Osteoblast (primary cell): ENCODE measurements at regions not wholly inside any gene's neighbourhood (a gene's known extent, or its start where the extent isn't known, plus 50 kb on each side); places are given as distances from the start of the nearest gene placed in this dataset.

ENCODE experiments used
- DNase-seq: peaks from one replicate; pipeline ENCODE4 v3.0.0; 2011; ENCODE audit warnings: low spot score, mixed read lengths; ENCODE audit not compliant: insufficient read length; ENCODE audit errors: missing footprints
- H2AFZ ChIP-seq: 2 replicates; pipeline ENCODE4 v1.6.0; 2011; ENCODE audit warnings: mild to moderate bottlenecking, low read length
- H3K27ac ChIP-seq: 2 replicates; pipeline ENCODE4 v1.5.1; 2011; ENCODE audit warnings: mild to moderate bottlenecking, low read depth, low read length, moderate library complexity
- H3K27me3 ChIP-seq: 2 replicates; pipeline ENCODE4 v1.6.0; 2012; ENCODE audit warnings: mild to moderate bottlenecking, control low read depth, inconsistent platforms, low read length, moderate library complexity; ENCODE audit not compliant: insufficient read depth
- H3K36me3 ChIP-seq: 2 replicates; pipeline ENCODE4 v1.5.1; 2011; ENCODE audit warnings: mild to moderate bottlenecking, low read length, control low read depth, moderate library complexity; ENCODE audit not compliant: insufficient read depth
- H3K4me1 ChIP-seq: 2 replicates; pipeline ENCODE4 v1.5.1; 2011; ENCODE audit warnings: mild to moderate bottlenecking, low read length, control low read depth, moderate library complexity; ENCODE audit not compliant: insufficient read depth
- H3K4me2 ChIP-seq: 2 replicates; pipeline ENCODE4 v1.6.0; 2011; ENCODE audit warnings: mild to moderate bottlenecking, low read length; ENCODE audit not compliant: insufficient read depth
- H3K4me3 ChIP-seq: fragments of 200-600 bp; sonication (generic); 3 replicates; pipeline ENCODE4 v1.5.1; 2012; ENCODE audit warnings: mild to moderate bottlenecking, low read length, inconsistent platforms; ENCODE audit not compliant: insufficient read depth
- H3K79me2 ChIP-seq: 2 replicates; pipeline ENCODE4 v1.6.0; 2012; ENCODE audit warnings: mild to moderate bottlenecking, low read length, control low read depth, inconsistent platforms; ENCODE audit not compliant: insufficient read depth
- H3K9me3 ChIP-seq: 2 replicates; pipeline ENCODE4 v1.5.1; 2011; ENCODE audit warnings: low read depth, low read length, control low read depth
- H4K20me1 ChIP-seq: 2 replicates; pipeline ENCODE4 v1.6.0; 2012; ENCODE audit warnings: mild to moderate bottlenecking, low read length, control low read depth; ENCODE audit not compliant: insufficient read depth
- TF ChIP-seq, protein P1 (sequence below): IDR thresholded peaks from 2 replicates; pipeline ENCODE4 v1.5.1; 2011; ENCODE audit warnings: mild to moderate bottlenecking, low read depth, low read length, moderate library complexity; ENCODE audit errors: extremely low read depth

DNA sequence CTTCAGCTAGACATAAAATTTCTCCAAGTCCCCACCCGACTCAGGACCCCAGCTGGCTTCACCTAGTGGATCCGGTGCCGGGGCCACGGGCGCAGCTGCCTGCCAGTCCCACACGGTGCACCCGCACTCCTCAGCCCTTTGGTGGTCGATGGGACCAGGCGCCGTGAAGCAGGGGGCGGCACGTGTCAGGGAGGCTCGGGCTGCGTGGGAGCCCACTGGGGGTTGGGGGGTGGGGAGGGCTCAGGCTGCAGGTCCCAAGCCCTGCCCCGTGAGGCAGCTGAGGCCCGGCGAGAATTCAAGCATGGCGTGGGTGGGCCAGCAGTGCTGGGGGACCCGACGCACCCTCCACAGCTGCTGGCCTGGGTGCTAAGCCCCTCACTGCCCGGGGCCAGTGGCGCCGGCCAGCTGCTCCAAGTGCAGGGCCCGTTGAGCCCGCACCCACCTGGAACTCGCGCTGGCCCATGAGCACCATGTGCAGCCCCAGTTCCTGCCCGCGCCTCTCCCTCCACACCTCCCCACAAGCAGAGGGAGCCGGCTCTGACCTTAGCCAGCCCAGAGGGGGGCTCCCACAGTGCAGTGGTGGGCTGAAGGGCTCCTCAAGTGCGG is 747.0 kb downstream of the FAM181B start:
- Histone ChIP-seq H3K79me2 (no peaks in the 10 kb centered on the region), H3K4me3 (no peak overlapping the region), H3K27ac (no peak overlapping the region), H3K4me1 (no peaks in the 10 kb centered on the region), H3K4me2 (no peak overlapping the region), H4K20me1 (no peaks in the 10 kb centered on the region), H2AFZ (no peak overlapping the region), H3K36me3 (no peaks in the 10 kb centered on the region), H3K9me3 (no peaks in the 10 kb centered on the region), H3K27me3 (no peaks in the 10 kb centered on the region)
- TF ChIP-seq, protein P1, sequence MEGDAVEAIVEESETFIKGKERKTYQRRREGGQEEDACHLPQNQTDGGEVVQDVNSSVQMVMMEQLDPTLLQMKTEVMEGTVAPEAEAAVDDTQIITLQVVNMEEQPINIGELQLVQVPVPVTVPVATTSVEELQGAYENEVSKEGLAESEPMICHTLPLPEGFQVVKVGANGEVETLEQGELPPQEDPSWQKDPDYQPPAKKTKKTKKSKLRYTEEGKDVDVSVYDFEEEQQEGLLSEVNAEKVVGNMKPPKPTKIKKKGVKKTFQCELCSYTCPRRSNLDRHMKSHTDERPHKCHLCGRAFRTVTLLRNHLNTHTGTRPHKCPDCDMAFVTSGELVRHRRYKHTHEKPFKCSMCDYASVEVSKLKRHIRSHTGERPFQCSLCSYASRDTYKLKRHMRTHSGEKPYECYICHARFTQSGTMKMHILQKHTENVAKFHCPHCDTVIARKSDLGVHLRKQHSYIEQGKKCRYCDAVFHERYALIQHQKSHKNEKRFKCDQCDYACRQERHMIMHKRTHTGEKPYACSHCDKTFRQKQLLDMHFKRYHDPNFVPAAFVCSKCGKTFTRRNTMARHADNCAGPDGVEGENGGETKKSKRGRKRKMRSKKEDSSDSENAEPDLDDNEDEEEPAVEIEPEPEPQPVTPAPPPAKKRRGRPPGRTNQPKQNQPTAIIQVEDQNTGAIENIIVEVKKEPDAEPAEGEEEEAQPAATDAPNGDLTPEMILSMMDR, result no peak
- DNase-seq, result no peak

DNA sequence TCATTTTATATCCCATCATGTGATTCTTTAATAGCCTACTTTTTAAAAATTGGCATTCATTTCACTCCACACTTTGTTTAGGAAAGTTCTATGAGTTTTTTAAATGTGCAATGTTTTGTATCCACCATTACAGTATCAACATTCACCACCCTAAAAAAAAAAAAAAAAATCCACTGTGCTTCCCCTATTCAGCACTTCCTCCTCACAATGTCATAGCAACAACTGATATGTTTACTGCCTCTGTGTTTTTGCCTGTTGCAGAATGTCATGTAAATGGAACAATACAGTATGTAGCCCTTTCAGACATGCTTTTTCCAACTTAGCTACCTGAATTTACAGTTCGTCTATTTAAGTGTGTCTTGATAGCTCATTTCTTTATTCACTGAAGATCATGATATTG is 754.2 kb downstream of the FAM181B start:
- Histone ChIP-seq H3K36me3 (no peaks in the 10 kb centered on the region), H3K9me3 (no peaks in the 10 kb centered on the region), H3K4me3 (no peak overlapping the region), H3K4me2 (no peak overlapping the region), H3K79me2 (no peaks in the 10 kb centered on the region), H2AFZ (no peak overlapping the region), H3K4me1 (no peaks in the 10 kb centered on the region), H3K27ac (no peak overlapping the region), H3K27me3 (no peaks in the 10 kb centered on the region), H4K20me1 (no peaks in the 10 kb centered on the region)
- no peak for DNase-seq
- TF ChIP-seq, protein P1, result no peak

DNA sequence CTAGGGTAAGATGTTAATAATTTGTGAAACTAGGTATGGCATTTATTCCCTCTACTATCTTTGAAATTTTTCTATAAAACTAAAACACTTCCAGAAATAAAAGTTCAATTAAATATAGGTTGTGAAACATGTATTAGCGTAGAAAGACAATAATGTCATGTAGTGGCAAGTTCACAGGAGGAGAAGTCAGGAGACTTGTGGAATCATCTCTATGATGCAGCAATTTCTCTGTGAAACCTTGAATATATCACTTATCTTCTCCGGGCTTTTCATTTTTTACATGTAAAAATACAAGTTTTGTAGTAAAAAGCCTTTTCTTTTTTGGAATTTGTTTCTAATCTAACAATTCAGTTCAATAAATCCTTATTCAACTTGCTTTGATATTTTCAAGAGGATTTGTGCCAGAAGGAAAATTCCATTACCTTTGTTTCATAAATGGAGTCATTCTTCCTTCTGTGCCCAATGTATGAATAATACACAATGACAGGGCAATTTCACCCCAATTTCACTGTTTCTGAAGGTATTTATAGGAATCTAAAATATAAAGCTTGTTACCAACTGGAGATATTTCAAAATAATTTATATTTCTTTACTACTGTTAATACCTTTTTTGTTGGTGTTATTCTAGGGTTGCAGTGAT is 758.3 kb downstream of the FAM181B start:
- Histone ChIP-seq H3K27ac (no peak overlapping the region), H3K79me2 (no peaks in the 10 kb centered on the region), H3K4me1 (no peaks in the 10 kb centered on the region), H2AFZ (no peak overlapping the region), H3K27me3 (no peaks in the 10 kb centered on the region), H3K4me2 (no peak overlapping the region), H3K4me3 (no peak overlapping the region), H4K20me1 (no peaks in the 10 kb centered on the region), H3K9me3 (no peaks in the 10 kb centered on the region), H3K36me3 (no peaks in the 10 kb centered on the region)
- TF ChIP-seq, protein P1, result no peak
- DNase-seq, result no peak

DNA sequence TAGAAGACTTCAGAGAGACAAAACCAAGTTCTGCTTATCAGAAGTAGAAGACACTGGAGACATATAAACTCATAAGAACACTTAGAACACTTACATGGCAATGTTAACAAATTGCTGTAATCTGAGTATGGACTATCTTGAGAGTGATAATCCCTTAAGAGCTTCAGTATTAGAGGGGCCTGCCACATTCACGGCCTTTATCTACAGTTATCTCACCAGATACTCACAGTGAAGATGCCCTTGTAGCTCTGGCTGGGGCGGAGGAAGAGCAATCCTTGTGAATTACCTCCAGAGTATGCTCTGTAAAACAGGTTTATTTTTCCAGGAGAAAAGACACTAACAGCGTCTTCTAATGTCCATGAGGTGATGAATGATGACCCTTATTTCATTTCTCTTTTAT is 762.8 kb downstream of the FAM181B start:
- Histone ChIP-seq H4K20me1 (no peaks in the 10 kb centered on the region), H2AFZ (peak overlapping the region; percentile 70), H3K4me1 (no peaks in the 10 kb centered on the region), H3K4me3 (no peak overlapping the region), H3K27me3 (no peaks in the 10 kb centered on the region), H3K79me2 (no peaks in the 10 kb centered on the region), H3K36me3 (no peaks in the 10 kb centered on the region), H3K27ac (no peak overlapping the region), H3K9me3 (no peaks in the 10 kb centered on the region), H3K4me2 (no peak overlapping the region)
- no peak for DNase-seq
- TF ChIP-seq, protein P1, result no peak
